ENCODE measurements at regions not wholly inside any gene's neighbourhood (a gene's known extent, or its start where the extent isn't known, plus 50 kb on each side); places are given as distances from the start of the nearest gene placed in this dataset.

GRCh38 chr4:107349732-107350131 is 313.6 kb upstream of the DKK2 start:
- FAIRE-seq (no peak), DNase-seq (ENCODE audit: low read depth, low spot score) (no peak), ATAC-seq (no peak)
- Histone ChIP-seq H3K4me2 (ENCODE audit: control insufficient read depth, insufficient read depth) (no peak overlapping the region), H3K27me3 (replicated peaks in 1 of 2; ENCODE audit: control insufficient read depth in 2 of 2, insufficient read depth in 2 of 2, low read length in 1 of 2) (no peaks in the 10 kb centered on the region), H3K4me3 (no peak overlapping the region), H3K4me1 (ENCODE audit: control insufficient read depth, insufficient read depth, low read length) (no peaks in the 10 kb centered on the region), H3K79me2 (ENCODE audit: control insufficient read depth, insufficient read depth, low read length) (no peaks in the 10 kb centered on the region), H4K20me1 (ENCODE audit: control insufficient read depth, insufficient read depth) (no peaks in the 10 kb centered on the region), H2AFZ (ENCODE audit: control insufficient read depth, low read depth, low read length) (no peak overlapping the region), H3K36me3 (ENCODE audit: control insufficient read depth in 2 of 2, insufficient read depth in 2 of 2, low read length in 1 of 2) (no peaks in the 10 kb centered on the region), H3K9me3 (replicated peaks; ENCODE audit: control insufficient read depth, insufficient read depth, low read length) (no peaks in the 10 kb centered on the region), H3K27ac (ENCODE audit: control insufficient read depth, insufficient read depth) (no peak overlapping the region), H3K9ac (ENCODE audit: control insufficient read depth, insufficient read depth, low read length) (no peak overlapping the region)
- ChIA-PET POLR2A (no interaction called here), CTCF (interaction anchor here (0.6 kb wide), 1 partner anchor 25 kb away, joined by 3 read pairs; no protein-coding TSS in a partner anchor), SMC1A (ENCODE audit: uncharacterized antibody, unreplicated experiment) (no interaction called here), RAD21 (ENCODE audit: unreplicated experiment) (no interaction called here)
- no TSS peak for BruUV-seq (replicated peaks)
- no peak for TF ChIP-seq EP300 (IDR thresholded peaks at IDR 0.05; ENCODE audit: borderline replicate concordance in 1 of 2, control insufficient read depth in 1 of 2, low read depth in 2 of 2, low read length in 2 of 2)
- TF ChIP-seq ATF7 (IDR thresholded peaks at IDR 0.05; ENCODE audit: low read depth): no peak
- TF ChIP-seq RELA (IDR thresholded peaks at IDR 0.05; ENCODE audit: borderline replicate concordance, partially characterized antibody): no peak
- TF ChIP-seq EZH2 (IDR thresholded peaks at IDR 0.05; ENCODE audit: borderline replicate concordance, control insufficient read depth, low read depth, low read length): no peak
- no peak for TF ChIP-seq MEF2A (IDR thresholded peaks at IDR 0.05; ENCODE audit: insufficient read depth, low read depth, low read length)
- no peak for TF ChIP-seq ZSCAN29 (IDR thresholded peaks at IDR 0.05)
- TF ChIP-seq SMAD5 (IDR thresholded peaks at IDR 0.05; ENCODE audit: low read depth): no peak
- TF ChIP-seq DPF2 (IDR thresholded peaks at IDR 0.05): no peak
- TF ChIP-seq RAD51 (IDR thresholded peaks at IDR 0.05): no peak
- no peak for TF ChIP-seq SRF (IDR thresholded peaks at IDR 0.05; ENCODE audit: low read depth in 2 of 2, low read length in 2 of 2)
- in situ Hi-C loops (cut with MboI) (no loop called here), intact Hi-C loops (cut with micrococcal nuclease; ENCODE audit: unreplicated experiment) (no loop called here)

GRCh38 chr4:107349266-107349665 is 313.2 kb upstream of the DKK2 start:
- Histone ChIP-seq H2AFZ (ENCODE audit: control insufficient read depth, low read depth, low read length) (no peak overlapping the region), H3K79me2 (ENCODE audit: control insufficient read depth, insufficient read depth, low read length) (no peaks in the 10 kb centered on the region), H3K27ac (ENCODE audit: control insufficient read depth, insufficient read depth) (no peak overlapping the region), H3K4me2 (ENCODE audit: control insufficient read depth, insufficient read depth) (no peak overlapping the region), H3K27me3 (replicated peaks in 1 of 2; ENCODE audit: control insufficient read depth in 2 of 2, insufficient read depth in 2 of 2, low read length in 1 of 2) (no peaks in the 10 kb centered on the region), H3K4me3 (no peak overlapping the region), H3K9me3 (replicated peaks; ENCODE audit: control insufficient read depth, insufficient read depth, low read length) (no peaks in the 10 kb centered on the region), H4K20me1 (ENCODE audit: control insufficient read depth, insufficient read depth) (no peaks in the 10 kb centered on the region), H3K36me3 (ENCODE audit: control insufficient read depth in 2 of 2, insufficient read depth in 2 of 2, low read length in 1 of 2) (no peaks in the 10 kb centered on the region), H3K9ac (ENCODE audit: control insufficient read depth, insufficient read depth, low read length) (no peak overlapping the region), H3K4me1 (ENCODE audit: control insufficient read depth, insufficient read depth, low read length) (no peaks in the 10 kb centered on the region)
- DNase-seq (ENCODE audit: low read depth, low spot score) (no peak), ATAC-seq (no peak), FAIRE-seq (no peak)
- no TSS peak for BruUV-seq (replicated peaks)
- intact Hi-C loops (cut with micrococcal nuclease; ENCODE audit: unreplicated experiment): no loop called here
- WGBS (ENCODE audit: insufficient coverage, insufficient replicate concordance, low lambda C conversion rate, missing lambda C conversion rate): 10% methylated on average over 1 of the region's 1 CpG
- TF ChIP-seq ZNF384 (IDR thresholded peaks at IDR 0.05; ENCODE audit: borderline replicate concordance, low read depth, low read length): no peak
- in situ Hi-C loops (cut with MboI): no loop called here
- ChIA-PET RAD21 (ENCODE audit: unreplicated experiment) (no interaction called here), POLR2A (no interaction called here), CTCF (no interaction called here), SMC1A (ENCODE audit: uncharacterized antibody, unreplicated experiment) (no interaction called here)
